Fibroblast of villous mesenchyme (primary cell): ENCODE measurements at regions not wholly inside any gene's neighbourhood (a gene's known extent, or its start where the extent isn't known, plus 50 kb on each side); places are given as distances from the start of the nearest gene placed in this dataset.
"Not testable (repeated sequence)": the region's sequence is repeated elsewhere in the genome, so short reads cannot be mapped to it uniquely, and the experiment has no call there.

Experiments
- DNase-seq: peaks from one replicate; pipeline ENCODE4 v3.0.0-alpha.2; 2010; ENCODE audit warnings: low read depth
- H3K4me3 ChIP-seq: 2 replicates; pipeline ENCODE4 v1.5.1; 2011; ENCODE audit warnings: low read depth, mild to moderate bottlenecking, low read length
- CTCF ChIP-seq: IDR thresholded peaks from 2 replicates; pipeline ENCODE4 v1.5.1; 2012; ENCODE audit warnings: low read depth, mild to moderate bottlenecking, low read length; ENCODE audit not compliant: insufficient read depth

GRCh38 chr2:82994151-82994550 lies 1464.9 kb downstream of the SUCLG1 start:
- DNase-seq = no peak

GRCh38 chr2:82993609-82994008 lies 1465.5 kb downstream of the SUCLG1 start:
- H3K4me3 ChIP-seq = no peak overlapping the region
- peak; percentile 12 for DNase-seq
- no peak for TF ChIP-seq CTCF

More at GRCh38 chr2:82994151-82994550, 1464.9 kb downstream of the SUCLG1 start:
- H3K4me3 ChIP-seq = no peak overlapping the region
- TF ChIP-seq CTCF = no peak

DNA sequence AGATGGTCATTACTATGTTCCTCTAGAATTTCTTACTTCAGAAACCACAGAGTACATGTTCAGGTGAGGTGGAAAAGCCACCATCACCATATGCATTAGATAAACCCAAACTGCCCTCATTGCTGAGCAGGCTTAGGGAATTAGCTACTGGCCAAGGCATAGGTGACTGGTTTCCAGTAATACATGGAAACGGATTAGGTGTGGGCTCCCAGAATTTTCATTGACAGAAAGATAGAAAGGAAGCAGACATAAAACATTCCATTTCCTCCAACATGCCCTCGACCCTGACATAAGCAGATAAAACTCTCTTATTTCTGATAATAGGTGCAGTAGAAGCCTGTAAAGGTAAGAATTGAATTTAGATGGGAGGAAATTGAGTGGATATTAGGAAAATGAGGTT lies 1466.1 kb downstream of the SUCLG1 start:
- TF ChIP-seq CTCF = no peak
- no peak overlapping the region for H3K4me3 ChIP-seq
- DNase-seq = no peak

- not testable (repeated sequence) for DNase-seq
Observed at GRCh38 chr2:82987706-82988105, 1471.4 kb downstream of the SUCLG1 start.

GRCh38 chr2:82986899-82987298 lies 1472.2 kb downstream of the SUCLG1 start:
- H3K4me3 ChIP-seq = no peak overlapping the region
- TF ChIP-seq CTCF = no peak
- no peak for DNase-seq

More at GRCh38 chr2:82987706-82988105, 1471.4 kb downstream of the SUCLG1 start:
- not testable (repeated sequence) for H3K4me3 ChIP-seq

GRCh38 chr2:82985572-82986197 lies 1473.4 kb downstream of the SUCLG1 start:
- TF ChIP-seq CTCF = no peak
- DNase-seq = no peak
- no peak overlapping the region for H3K4me3 ChIP-seq

DNA sequence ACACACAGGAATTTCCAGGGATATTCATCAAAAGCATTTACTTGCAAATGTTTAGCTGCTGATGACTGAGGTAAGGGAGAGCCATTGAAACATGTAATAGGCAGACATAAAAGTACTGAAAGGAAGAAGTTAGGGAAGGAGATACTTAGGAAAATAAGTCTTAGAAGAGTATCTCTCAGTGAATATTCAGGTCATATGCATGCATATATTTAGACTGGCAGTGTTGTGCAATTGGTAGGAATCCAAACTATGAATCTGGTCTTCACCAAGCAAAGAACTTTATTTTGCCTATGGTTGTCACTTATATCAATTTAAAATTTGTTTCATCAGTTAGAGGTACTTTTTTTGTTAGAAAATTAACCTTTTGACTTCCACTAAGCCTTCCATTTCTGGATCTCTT lies 1490.7 kb downstream of the SUCLG1 start:
- TF ChIP-seq CTCF = no peak
- DNase-seq = peak; percentile 10
- no peak overlapping the region for H3K4me3 ChIP-seq
